ENCODE measurements at regions not wholly inside any gene's neighbourhood (a gene's known extent, or its start where the extent isn't known, plus 50 kb on each side); places are given as distances from the start of the nearest gene placed in this dataset.

- no peak for TF ChIP-seq EGR1 (IDR thresholded peaks at IDR 0.05)
- TF ChIP-seq, protein P1, sequence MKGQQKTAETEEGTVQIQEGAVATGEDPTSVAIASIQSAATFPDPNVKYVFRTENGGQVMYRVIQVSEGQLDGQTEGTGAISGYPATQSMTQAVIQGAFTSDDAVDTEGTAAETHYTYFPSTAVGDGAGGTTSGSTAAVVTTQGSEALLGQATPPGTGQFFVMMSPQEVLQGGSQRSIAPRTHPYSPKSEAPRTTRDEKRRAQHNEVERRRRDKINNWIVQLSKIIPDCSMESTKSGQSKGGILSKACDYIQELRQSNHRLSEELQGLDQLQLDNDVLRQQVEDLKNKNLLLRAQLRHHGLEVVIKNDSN (IDR thresholded peaks at IDR 0.05): no peak
- no peak for TF ChIP-seq MAX (IDR thresholded peaks at IDR 0.05)
These were observed 75.3 kb downstream of the SC5D start for GRCh38 chr11:121367844-121368225.

DNA sequence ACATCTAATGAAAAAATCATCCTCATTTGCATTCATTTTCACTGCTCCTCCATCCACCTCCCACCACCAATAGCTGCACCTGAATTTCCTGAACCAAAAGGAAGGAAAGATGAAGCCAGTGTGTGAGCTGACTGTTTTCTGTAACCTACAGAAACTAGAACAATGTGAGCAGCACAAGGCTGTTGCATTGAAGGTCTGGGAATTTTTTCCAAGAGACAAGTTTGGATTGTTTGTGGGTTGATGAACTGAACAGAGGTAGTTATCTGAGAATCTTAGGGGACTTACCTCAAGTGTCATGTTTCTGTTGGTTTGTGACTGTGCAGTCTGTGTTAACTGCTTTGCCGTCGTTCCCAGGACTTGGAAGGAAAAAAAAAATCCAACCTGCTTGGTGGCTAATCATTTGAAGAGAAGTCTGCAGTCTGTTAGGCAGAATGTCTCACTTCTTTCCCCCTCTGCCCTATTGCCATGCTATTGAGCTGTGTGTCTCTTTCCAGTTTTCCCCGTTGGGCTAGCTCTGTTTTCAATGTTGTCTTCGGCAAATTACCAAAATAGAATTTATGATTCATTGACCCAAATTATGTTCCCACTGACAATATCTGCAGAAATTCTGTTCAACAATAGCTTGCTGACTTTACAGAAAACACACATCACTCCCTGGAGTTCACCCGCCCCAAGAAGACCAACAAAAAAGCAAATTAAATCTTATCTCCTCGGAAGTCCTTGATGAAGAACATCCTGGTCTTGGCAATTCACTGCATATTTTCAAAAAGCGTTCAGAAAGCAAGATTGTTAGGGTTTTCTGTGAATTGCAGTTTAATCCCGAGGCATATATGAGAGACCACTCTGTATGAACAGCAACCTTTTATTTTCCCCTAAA is 76.0 kb downstream of the SC5D start:
- TF ChIP-seq MAX (IDR thresholded peaks at IDR 0.05) (no peak), RAD21 (IDR thresholded peaks at IDR 0.05; ENCODE audit: low read depth) (no peak), FOXM1 (IDR thresholded peaks at IDR 0.05; ENCODE audit: borderline replicate concordance, low read depth) (no peak)

DNA sequence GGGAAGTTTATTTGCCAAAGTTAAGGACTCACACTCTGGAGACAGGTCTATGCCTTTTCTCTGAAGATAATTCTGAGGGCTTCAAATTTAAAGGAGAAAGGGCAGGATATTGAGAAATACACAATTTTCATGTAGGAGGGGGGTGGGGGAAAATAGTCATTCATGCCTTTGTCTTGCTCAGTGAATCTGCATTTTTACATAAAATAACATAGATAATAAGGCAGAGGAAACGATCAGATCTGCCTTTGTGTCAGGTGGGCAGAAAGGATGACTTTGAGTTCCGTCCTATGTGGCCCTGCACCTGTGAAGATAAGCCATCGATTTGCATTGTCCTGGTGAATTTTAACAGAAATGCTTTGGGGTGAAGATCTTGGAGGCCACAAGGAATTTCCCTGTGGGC is 76.8 kb downstream of the SC5D start:
- TF ChIP-seq CREB1 (IDR thresholded peaks at IDR 0.05; ENCODE audit: low read depth): no peak
- TF ChIP-seq TCF12 (IDR thresholded peaks at IDR 0.05; ENCODE audit: low read depth): no peak
- no peak for TF ChIP-seq NFIC (IDR thresholded peaks at IDR 0.05)
- TF ChIP-seq, protein P1 (IDR thresholded peaks at IDR 0.05): no peak
- no peak for TF ChIP-seq YY1 (IDR thresholded peaks at IDR 0.05; ENCODE audit: low read depth)
- TF ChIP-seq ZBTB7A (IDR thresholded peaks at IDR 0.05; ENCODE audit: low read depth): no peak
- TF ChIP-seq CEBPB (IDR thresholded peaks at IDR 0.05): no peak
- no peak for TF ChIP-seq REST (IDR thresholded peaks at IDR 0.05; ENCODE audit: low read depth)
- TF ChIP-seq RAD21 (IDR thresholded peaks at IDR 0.05; ENCODE audit: low read depth): no peak
- TF ChIP-seq TAF1 (IDR thresholded peaks at IDR 0.05; ENCODE audit: low read depth): no peak
- TF ChIP-seq EP300 (IDR thresholded peaks at IDR 0.05; ENCODE audit: borderline replicate concordance): no peak
- no peak for TF ChIP-seq MAX (IDR thresholded peaks at IDR 0.05)
- no peak for TF ChIP-seq EGR1 (IDR thresholded peaks at IDR 0.05)
- TF ChIP-seq FOXM1 (IDR thresholded peaks at IDR 0.05; ENCODE audit: borderline replicate concordance, low read depth): no peak
- TF ChIP-seq TEAD4 (IDR thresholded peaks at IDR 0.05): no peak

DNA sequence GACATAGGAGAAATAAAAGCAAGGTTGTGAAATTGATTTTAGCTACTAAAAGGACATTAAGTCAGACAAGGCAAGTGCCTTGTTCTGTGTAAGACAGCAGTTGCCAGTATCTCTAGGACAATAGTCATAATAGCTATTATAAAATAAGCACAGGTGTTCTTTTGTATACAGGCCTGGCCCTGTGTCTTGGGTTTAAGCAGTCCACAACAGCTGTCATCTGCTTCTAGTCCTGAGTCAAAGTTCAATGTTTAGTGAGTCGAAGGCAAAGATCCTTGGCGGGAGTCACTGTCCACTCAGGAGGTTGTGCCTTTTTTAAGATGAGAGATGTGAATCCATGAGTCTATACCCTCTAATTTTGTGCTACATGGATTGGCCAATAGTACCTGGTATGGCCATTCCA is 79.5 kb downstream of the SC5D start:
- TF ChIP-seq RAD21 (IDR thresholded peaks at IDR 0.05; ENCODE audit: low read depth) (no peak), FOXM1 (IDR thresholded peaks at IDR 0.05; ENCODE audit: borderline replicate concordance, low read depth) (no peak), MAX (IDR thresholded peaks at IDR 0.05) (no peak), YY1 (IDR thresholded peaks at IDR 0.05; ENCODE audit: low read depth) (no peak), CREB1 (IDR thresholded peaks at IDR 0.05; ENCODE audit: low read depth) (no peak), TAF1 (IDR thresholded peaks at IDR 0.05; ENCODE audit: low read depth) (no peak), EGR1 (IDR thresholded peaks at IDR 0.05) (no peak)

DNA sequence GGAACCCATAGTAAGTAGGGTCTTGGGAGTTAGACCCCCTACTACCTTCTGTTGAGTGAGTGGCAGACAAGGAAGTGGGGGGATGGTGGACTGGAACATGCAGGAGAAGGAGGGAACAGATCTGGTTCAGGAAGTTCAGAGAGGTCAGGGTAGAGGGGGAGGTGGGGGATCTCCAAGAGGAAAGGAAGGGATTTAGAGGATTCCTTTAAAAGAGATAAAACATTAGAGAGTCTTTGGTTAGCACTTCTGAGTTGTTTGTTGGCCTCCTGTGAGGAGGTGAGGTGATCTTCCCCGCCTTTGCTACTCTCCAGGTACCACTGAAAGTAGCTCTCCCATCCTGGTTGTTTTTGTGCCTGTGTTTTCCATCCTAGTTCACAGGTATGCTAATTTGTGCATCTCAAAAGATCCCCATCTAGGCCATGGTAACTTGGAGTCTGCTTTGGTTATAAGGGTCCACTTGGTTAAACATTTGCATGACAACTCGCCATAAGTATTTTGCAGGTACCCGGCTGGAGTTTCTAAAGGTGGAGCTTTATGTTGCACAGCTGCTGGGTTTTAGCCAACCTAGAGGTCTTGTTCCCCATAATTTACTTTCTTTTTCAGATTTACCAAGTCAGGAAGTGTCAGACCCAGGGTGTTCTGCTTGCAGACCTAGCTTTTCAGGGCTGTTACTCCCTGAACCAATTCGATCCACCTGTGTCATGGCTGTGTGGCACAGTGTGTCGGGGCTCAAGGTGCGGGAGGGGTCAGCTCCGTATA is 79.3 kb upstream of the SORL1 start:
- TF ChIP-seq CREB1 (IDR thresholded peaks at IDR 0.05; ENCODE audit: low read depth) (no peak), RAD21 (IDR thresholded peaks at IDR 0.05; ENCODE audit: low read depth) (no peak), REST (IDR thresholded peaks at IDR 0.05; ENCODE audit: low read depth) (no peak), MAX (IDR thresholded peaks at IDR 0.05) (no peak), EP300 (IDR thresholded peaks at IDR 0.05; ENCODE audit: borderline replicate concordance) (no peak), TAF1 (IDR thresholded peaks at IDR 0.05; ENCODE audit: low read depth) (no peak), YY1 (IDR thresholded peaks at IDR 0.05; ENCODE audit: low read depth) (no peak), CEBPB (IDR thresholded peaks at IDR 0.05) (no peak), NFIC (IDR thresholded peaks at IDR 0.05) (no peak), TCF12 (IDR thresholded peaks at IDR 0.05; ENCODE audit: low read depth) (no peak), FOXM1 (IDR thresholded peaks at IDR 0.05; ENCODE audit: borderline replicate concordance, low read depth) (no peak)
- TF ChIP-seq, protein P1 (IDR thresholded peaks at IDR 0.05): no peak

All from Ishikawa (cell line).